SK-N-SH treated with all-trans-retinoic acid at 6 μM for 48 hours (cell line): ENCODE measurements at regions not wholly inside any gene's neighbourhood (a gene's known extent, or its start where the extent isn't known, plus 50 kb on each side); places are given as distances from the start of the nearest gene placed in this dataset.

Source experiments
- CSDC2 ChIP-seq: fragments of 250-450 bp; sonication (Bioruptor Pico); IDR thresholded peaks from 2 replicates; pipeline ENCODE4 v1.5.0; 2020; ENCODE audit warnings: mild to moderate bottlenecking, moderate library complexity
- ESRRG ChIP-seq: fragments of 250-450 bp; sonication (Bioruptor Pico); IDR thresholded peaks from 2 replicates; pipeline ENCODE4 v1.6.1; 2021; ENCODE audit warnings: mild to moderate bottlenecking
- ISL1 ChIP-seq: fragments of 250-450 bp; sonication (Bioruptor Pico); IDR thresholded peaks from 2 replicates; pipeline ENCODE4 v2.1.2; 2022; ENCODE audit warnings: mild to moderate bottlenecking, moderate library complexity
- TCF4 ChIP-seq: fragments of 250-450 bp; sonication (Bioruptor Pico); IDR thresholded peaks from 2 replicates; pipeline ENCODE4 v1.8.0; 2021; ENCODE audit warnings: mild to moderate bottlenecking, moderate library complexity, borderline replicate concordance
- TOX ChIP-seq: fragments of 250-450 bp; sonication (Bioruptor Pico); IDR thresholded peaks from 2 replicates; pipeline ENCODE4 v1.8.0; 2021; ENCODE audit warnings: mild to moderate bottlenecking, moderate library complexity, borderline replicate concordance
- TF ChIP-seq, protein P1 (sequence below): fragments of 250-450 bp; sonication (Bioruptor Pico); IDR thresholded peaks from 2 replicates; pipeline ENCODE4 v1.8.0; 2021; ENCODE audit warnings: low read depth, mild to moderate bottlenecking, moderate library complexity, borderline replicate concordance
- TF ChIP-seq, protein P2 (sequence below): fragments of 250-450 bp; sonication (Bioruptor Pico); IDR thresholded peaks from 2 replicates; pipeline ENCODE4 v1.5.0; 2020; ENCODE audit warnings: mild to moderate bottlenecking, moderate library complexity
- TF ChIP-seq, protein P3 (sequence below): fragments of 250-450 bp; sonication (Bioruptor Pico); IDR thresholded peaks from 2 replicates; pipeline ENCODE4 v1.5.1; 2021; ENCODE audit warnings: mild to moderate bottlenecking, moderate library complexity
- TF ChIP-seq, protein P4 (sequence below): fragments of 250-450 bp; sonication (Bioruptor Pico); IDR thresholded peaks from 2 replicates; pipeline ENCODE4 v1.8.0; 2020; ENCODE audit warnings: mild to moderate bottlenecking, moderate library complexity, borderline replicate concordance

DNA sequence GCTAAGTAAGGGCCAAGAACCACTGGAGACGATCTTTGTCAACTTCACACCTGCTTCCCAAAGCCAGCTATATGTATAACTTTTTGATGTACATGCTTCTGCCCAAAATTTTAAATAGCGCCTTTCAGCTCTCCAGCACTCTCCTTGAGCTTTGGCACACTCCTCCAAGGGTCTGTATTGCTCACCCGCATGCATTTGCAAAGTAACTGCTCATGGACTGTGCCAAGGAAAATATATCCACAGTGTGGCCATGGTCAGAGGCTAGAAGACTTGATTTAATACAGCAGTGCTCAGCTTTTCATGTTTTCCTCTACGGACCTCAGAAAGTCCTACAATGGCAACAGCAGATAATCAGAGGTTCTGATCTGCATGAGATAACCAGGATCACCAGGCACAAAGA, 550.1 kb downstream of the SOX6 start:
- TF ChIP-seq, protein P1, sequence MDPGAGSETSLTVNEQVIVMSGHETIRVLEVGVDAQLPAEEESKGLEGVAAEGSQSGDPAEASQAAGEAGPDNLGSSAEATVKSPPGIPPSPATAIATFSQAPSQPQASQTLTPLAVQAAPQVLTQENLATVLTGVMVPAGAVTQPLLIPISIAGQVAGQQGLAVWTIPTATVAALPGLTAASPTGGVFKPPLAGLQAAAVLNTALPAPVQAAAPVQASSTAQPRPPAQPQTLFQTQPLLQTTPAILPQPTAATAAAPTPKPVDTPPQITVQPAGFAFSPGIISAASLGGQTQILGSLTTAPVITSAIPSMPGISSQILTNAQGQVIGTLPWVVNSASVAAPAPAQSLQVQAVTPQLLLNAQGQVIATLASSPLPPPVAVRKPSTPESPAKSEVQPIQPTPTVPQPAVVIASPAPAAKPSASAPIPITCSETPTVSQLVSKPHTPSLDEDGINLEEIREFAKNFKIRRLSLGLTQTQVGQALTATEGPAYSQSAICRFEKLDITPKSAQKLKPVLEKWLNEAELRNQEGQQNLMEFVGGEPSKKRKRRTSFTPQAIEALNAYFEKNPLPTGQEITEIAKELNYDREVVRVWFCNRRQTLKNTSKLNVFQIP (CRISPR knock-in tag): no peak
- TF ChIP-seq, protein P2, sequence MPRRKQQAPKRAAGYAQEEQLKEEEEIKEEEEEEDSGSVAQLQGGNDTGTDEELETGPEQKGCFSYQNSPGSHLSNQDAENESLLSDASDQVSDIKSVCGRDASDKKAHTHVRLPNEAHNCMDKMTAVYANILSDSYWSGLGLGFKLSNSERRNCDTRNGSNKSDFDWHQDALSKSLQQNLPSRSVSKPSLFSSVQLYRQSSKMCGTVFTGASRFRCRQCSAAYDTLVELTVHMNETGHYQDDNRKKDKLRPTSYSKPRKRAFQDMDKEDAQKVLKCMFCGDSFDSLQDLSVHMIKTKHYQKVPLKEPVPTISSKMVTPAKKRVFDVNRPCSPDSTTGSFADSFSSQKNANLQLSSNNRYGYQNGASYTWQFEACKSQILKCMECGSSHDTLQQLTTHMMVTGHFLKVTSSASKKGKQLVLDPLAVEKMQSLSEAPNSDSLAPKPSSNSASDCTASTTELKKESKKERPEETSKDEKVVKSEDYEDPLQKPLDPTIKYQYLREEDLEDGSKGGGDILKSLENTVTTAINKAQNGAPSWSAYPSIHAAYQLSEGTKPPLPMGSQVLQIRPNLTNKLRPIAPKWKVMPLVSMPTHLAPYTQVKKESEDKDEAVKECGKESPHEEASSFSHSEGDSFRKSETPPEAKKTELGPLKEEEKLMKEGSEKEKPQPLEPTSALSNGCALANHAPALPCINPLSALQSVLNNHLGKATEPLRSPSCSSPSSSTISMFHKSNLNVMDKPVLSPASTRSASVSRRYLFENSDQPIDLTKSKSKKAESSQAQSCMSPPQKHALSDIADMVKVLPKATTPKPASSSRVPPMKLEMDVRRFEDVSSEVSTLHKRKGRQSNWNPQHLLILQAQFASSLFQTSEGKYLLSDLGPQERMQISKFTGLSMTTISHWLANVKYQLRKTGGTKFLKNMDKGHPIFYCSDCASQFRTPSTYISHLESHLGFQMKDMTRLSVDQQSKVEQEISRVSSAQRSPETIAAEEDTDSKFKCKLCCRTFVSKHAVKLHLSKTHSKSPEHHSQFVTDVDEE (CRISPR knock-in tag): no peak
- TF ChIP-seq, protein P3, sequence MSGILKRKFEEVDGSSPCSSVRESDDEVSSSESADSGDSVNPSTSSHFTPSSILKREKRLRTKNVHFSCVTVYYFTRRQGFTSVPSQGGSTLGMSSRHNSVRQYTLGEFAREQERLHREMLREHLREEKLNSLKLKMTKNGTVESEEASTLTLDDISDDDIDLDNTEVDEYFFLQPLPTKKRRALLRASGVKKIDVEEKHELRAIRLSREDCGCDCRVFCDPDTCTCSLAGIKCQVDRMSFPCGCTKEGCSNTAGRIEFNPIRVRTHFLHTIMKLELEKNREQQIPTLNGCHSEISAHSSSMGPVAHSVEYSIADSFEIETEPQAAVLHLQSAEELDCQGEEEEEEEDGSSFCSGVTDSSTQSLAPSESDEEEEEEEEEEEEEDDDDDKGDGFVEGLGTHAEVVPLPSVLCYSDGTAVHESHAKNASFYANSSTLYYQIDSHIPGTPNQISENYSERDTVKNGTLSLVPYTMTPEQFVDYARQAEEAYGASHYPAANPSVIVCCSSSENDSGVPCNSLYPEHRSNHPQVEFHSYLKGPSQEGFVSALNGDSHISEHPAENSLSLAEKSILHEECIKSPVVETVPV (CRISPR knock-in tag): no peak
- TF ChIP-seq ISL1 (no peak), ESRRG (no peak), TOX (CRISPR knock-in tag) (no peak), CSDC2 (no peak), TCF4 (CRISPR knock-in tag) (no peak)
- TF ChIP-seq, protein P4, sequence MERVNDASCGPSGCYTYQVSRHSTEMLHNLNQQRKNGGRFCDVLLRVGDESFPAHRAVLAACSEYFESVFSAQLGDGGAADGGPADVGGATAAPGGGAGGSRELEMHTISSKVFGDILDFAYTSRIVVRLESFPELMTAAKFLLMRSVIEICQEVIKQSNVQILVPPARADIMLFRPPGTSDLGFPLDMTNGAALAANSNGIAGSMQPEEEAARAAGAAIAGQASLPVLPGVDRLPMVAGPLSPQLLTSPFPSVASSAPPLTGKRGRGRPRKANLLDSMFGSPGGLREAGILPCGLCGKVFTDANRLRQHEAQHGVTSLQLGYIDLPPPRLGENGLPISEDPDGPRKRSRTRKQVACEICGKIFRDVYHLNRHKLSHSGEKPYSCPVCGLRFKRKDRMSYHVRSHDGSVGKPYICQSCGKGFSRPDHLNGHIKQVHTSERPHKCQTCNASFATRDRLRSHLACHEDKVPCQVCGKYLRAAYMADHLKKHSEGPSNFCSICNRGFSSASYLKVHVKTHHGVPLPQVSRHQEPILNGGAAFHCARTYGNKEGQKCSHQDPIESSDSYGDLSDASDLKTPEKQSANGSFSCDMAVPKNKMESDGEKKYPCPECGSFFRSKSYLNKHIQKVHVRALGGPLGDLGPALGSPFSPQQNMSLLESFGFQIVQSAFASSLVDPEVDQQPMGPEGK (CRISPR knock-in tag): no peak
